ENCODE measurements at regions not wholly inside any gene's neighbourhood (a gene's known extent, or its start where the extent isn't known, plus 50 kb on each side); places are given as distances from the start of the nearest gene placed in this dataset.

DNA sequence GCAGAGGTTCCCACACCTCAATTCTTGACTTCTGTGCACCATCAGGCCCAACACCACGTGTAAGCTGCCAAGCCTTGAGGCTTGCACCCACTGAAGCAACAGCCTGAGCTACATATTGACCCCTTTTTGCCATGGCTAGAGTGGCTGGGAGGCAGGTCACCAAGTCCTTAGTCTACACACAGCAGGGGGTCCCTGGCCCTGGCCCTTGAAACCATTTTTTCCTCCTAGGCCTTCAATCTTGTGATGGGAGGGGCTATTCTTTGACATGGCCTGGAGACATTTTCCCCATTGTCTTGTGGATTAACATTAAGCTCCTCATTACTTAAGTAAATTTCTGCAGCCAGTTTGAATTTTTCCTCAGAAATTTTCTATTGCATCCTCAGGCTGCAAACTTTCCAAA lies 336.6 kb downstream of the IL15 start:
- Histone ChIP-seq H3K4me1 (ENCODE audit: control insufficient read depth in 1 of 2, insufficient read depth in 2 of 2, low read length in 2 of 2) (no peaks in the 10 kb centered on the region), H3K36me3 (ENCODE audit: control insufficient read depth in 1 of 2, insufficient read depth in 2 of 2, low read length in 2 of 2) (no peaks in the 10 kb centered on the region), H3K9me3 (ENCODE audit: control insufficient read depth in 1 of 2, insufficient read depth in 1 of 2, low read depth in 1 of 2, low read length in 2 of 2) (no peaks in the 10 kb centered on the region), H2AFZ (ENCODE audit: low read depth, low read length, poor library complexity, severe bottlenecking) (no peak overlapping the region), H3K9ac (ENCODE audit: low read length) (no peak overlapping the region), H3K79me2 (ENCODE audit: insufficient read depth, low read length) (no peaks in the 10 kb centered on the region), H3K4me3 (replicated peaks in 1 of 2; ENCODE audit: low read depth in 1 of 2, low read length in 2 of 2) (no peak overlapping the region), H3K27ac (ENCODE audit: low read depth, low read length) (no peak overlapping the region), H3K27me3 (ENCODE audit: insufficient read depth, low read length) (no peaks in the 10 kb centered on the region), H3K4me2 (ENCODE audit: low read length) (no peak overlapping the region), H3K9me2 (ENCODE audit: insufficient read depth) (no peaks in the 10 kb centered on the region), H4K20me1 (ENCODE audit: insufficient read depth) (no peaks in the 10 kb centered on the region)
- no TSS peak for BruUV-seq (replicated peaks)
- ChIA-PET CTCF (no interaction called here), RAD21 (ENCODE audit: low non-redundant PET in 1 of 2, low total read pairs in 2 of 2, uncharacterized antibody in 2 of 2, unreplicated experiment in 2 of 2) (no interaction called here), POLR2A (no interaction called here)
- TF ChIP-seq POLR2A (IDR thresholded peaks at IDR 0.05; ENCODE audit: borderline replicate concordance, extremely low read depth, insufficient read depth, insufficient read length) (no peak), SRF (IDR thresholded peaks at IDR 0.05; ENCODE audit: low read depth) (no peak), CBX3 (IDR thresholded peaks at IDR 0.05; ENCODE audit: low read depth) (no peak), TCF7L2 (IDR thresholded peaks at IDR 0.05; ENCODE audit: borderline replicate concordance, extremely low read depth, insufficient read depth, insufficient read length) (no peak), SIN3A (IDR thresholded peaks at IDR 0.05; ENCODE audit: low read depth) (no peak), EZH2phosphoT487 (IDR thresholded peaks at IDR 0.05; ENCODE audit: borderline replicate concordance) (no peak), FOSL1 (IDR thresholded peaks at IDR 0.05; ENCODE audit: low read depth) (no peak), CEBPB (IDR thresholded peaks at IDR 0.05; ENCODE audit: low read depth) (no peak)
- DNase-seq (ENCODE audit: low read depth, low spot score) (no peak), ATAC-seq (no peak)
- intact Hi-C loops (cut with micrococcal nuclease), result no loop called here
